ENCODE measurements at regions not wholly inside any gene's neighbourhood (a gene's known extent, or its start where the extent isn't known, plus 50 kb on each side); places are given as distances from the start of the nearest gene placed in this dataset.

DNA sequence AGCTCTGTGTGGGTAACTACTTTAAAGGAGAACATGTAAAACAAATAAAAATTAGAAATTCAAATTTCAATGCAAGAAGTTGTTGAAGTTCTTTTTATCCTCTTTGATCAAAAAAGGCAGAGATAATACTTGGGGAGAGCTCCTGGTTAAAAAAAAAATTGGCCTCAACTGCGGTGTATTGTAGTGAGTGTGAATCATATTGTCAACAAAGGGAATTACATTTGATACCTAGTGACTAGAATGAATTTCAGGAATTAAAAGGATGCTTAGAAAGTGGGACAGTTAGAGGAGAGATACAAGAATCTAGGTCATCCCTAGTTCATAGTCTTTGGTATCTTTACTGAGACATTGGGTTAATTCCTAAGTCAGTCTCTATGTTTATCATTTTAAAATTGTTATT, 473.0 kb downstream of the CCDC85A start:
- Mint-ChIP-seq H3K27ac (no peak overlapping the region), H3K9me3 (peaks cover 10% of the 10 kb centered on the region), H3K4me1 (ENCODE audit: low read depth) (no peaks in the 10 kb centered on the region), H3K27me3 (ENCODE audit: insufficient read depth) (no peaks in the 10 kb centered on the region), H3K4me3 (no peak overlapping the region), H3K36me3 (ENCODE audit: low read depth) (no peaks in the 10 kb centered on the region)
- no peak for DNase-seq (ENCODE audit: low spot score)
- intact Hi-C loops (cut with micrococcal nuclease): no loop called here

DNA sequence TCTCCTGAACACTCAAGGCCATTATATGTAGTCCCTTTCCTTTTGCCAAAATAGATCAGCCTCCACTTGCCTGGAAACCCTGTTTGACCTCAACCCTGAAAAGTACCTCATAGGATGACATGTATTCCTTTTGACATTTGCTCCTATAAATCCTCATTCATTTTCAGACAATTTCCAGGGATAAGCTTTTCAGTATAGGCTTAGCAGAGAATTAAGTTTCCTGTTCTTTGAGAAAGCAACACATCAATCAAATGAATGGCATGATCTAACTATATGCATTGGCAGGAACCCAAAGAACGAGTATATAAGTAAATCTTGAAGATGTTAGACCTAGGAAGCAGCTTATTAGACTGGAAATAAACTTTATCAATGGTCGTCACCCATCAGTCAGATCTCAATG, 483.0 kb downstream of the CCDC85A start:
- Mint-ChIP-seq H3K4me1 (ENCODE audit: low read depth) (no peaks in the 10 kb centered on the region), H3K27me3 (ENCODE audit: insufficient read depth) (no peaks in the 10 kb centered on the region), H3K27ac (no peak overlapping the region), H3K4me3 (no peak overlapping the region), H3K36me3 (ENCODE audit: low read depth) (no peaks in the 10 kb centered on the region), H3K9me3 (peaks cover 16% of the 10 kb centered on the region)
- no peak for DNase-seq (ENCODE audit: low spot score)
- intact Hi-C loops (cut with micrococcal nuclease): no loop called here

DNA sequence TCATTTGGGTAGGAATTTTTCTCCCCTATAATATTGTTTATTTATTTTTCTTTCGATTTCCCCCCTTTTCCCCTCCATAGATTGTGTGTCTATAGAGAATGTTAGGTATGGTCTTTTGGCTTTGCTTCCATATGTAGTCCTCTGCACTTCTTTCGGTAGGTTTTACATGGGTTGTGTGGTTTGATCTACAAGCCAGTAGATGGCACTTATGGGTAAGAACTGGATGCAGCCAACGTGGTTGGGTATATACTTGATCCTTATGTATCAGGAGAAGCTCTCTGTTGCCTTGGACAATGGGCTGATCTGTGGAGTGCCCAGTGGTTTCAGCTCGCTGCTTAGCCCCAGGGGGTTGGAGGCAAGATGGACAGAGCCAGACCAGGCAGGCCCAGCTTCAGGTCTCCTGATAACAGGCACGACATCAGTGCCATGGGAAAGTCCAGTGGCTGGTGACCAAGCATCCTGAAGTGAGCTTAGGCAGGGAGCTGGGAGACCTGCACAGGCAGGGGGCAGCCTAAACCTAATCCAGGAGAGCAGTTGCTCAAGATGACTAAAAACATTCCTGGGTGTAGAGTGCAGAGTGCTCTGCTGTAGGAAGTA, 488.3 kb downstream of the CCDC85A start:
- no peak overlapping the region for H3K27ac Mint-ChIP-seq
- no peaks in the 10 kb centered on the region for H3K4me1 Mint-ChIP-seq (ENCODE audit: low read depth)
- peaks cover 19% of the 10 kb centered on the region for H3K9me3 Mint-ChIP-seq
- intact Hi-C loops (cut with micrococcal nuclease): no loop called here
- no peak overlapping the region for H3K4me3 Mint-ChIP-seq
- no peak for DNase-seq (ENCODE audit: low spot score)
- no peaks in the 10 kb centered on the region for H3K36me3 Mint-ChIP-seq (ENCODE audit: low read depth)
- no peaks in the 10 kb centered on the region for H3K27me3 Mint-ChIP-seq (ENCODE audit: insufficient read depth)

DNA sequence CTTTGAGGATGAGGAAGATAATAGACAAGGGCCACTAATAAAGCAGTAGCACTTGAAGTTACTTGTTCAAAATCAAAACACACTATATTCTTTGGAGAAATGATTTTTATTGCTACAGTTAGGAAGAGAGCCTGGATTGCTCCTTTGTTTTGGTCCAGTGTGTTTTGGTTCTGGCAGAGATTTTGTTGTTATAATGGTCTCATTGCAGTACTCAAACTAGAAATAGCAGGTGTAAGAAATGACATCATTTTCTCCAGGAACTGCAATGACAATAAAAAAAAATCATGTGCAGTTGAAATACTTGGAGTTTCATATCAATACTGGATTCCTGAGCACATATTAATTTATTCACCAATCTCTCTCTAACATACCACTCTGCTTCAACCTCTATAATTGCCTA, 490.3 kb downstream of the CCDC85A start:
- no peak overlapping the region for H3K27ac Mint-ChIP-seq

GRCh38 chr2:56676966-56677365, 493.2 kb downstream of the CCDC85A start:
- H3K27me3 Mint-ChIP-seq (ENCODE audit: insufficient read depth): no peaks in the 10 kb centered on the region
- H3K27ac Mint-ChIP-seq: no peak overlapping the region
- H3K4me1 Mint-ChIP-seq (ENCODE audit: low read depth): no peaks in the 10 kb centered on the region
- no peaks in the 10 kb centered on the region for H3K36me3 Mint-ChIP-seq (ENCODE audit: low read depth)
- intact Hi-C loops (cut with micrococcal nuclease): no loop called here
- H3K9me3 Mint-ChIP-seq: peaks cover 7% of the 10 kb centered on the region
- H3K4me3 Mint-ChIP-seq: no peak overlapping the region
- DNase-seq (ENCODE audit: low spot score): no peak

More for the DNA sequence above, 490.3 kb downstream of the CCDC85A start:
- H3K9me3 Mint-ChIP-seq: peaks cover 20% of the 10 kb centered on the region
- H3K4me1 Mint-ChIP-seq (ENCODE audit: low read depth): no peaks in the 10 kb centered on the region
- H3K36me3 Mint-ChIP-seq (ENCODE audit: low read depth): no peaks in the 10 kb centered on the region
- no peak for DNase-seq (ENCODE audit: low spot score)
- H3K27me3 Mint-ChIP-seq (ENCODE audit: insufficient read depth): no peaks in the 10 kb centered on the region
- H3K4me3 Mint-ChIP-seq: no peak overlapping the region
- intact Hi-C loops (cut with micrococcal nuclease): no loop called here

DNA sequence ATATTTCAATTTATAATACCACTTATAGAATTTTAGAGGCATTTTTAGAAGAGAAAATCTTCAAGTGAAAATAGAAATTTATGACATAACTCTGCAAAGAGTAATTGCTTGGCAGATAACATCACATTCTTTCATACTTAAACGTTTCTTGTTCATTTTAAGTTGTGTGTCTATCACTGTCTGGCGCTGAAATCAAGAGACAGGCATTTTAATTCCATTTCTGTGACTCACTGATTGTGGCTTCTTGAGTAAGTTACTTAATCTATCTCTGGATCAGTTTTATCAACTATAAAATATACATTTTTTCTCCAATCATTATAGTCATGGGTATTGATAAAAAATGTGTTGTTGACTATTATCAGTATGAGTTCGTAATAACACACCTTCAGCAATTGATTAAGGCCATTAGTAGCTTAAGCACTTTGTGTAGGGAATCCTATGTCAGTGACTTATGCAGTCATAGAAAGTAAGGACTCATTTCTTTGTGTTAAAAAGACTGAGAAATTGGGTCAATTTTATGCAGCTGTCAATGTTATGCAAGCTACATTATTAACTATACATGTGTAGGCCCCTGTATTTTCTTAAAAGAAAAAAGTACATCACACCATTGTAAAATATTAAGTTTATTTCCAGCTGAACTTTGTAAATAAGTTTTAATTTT, 497.3 kb downstream of the CCDC85A start:
- intact Hi-C loops (cut with micrococcal nuclease): no loop called here
- no peak overlapping the region for H3K27ac Mint-ChIP-seq

DNA sequence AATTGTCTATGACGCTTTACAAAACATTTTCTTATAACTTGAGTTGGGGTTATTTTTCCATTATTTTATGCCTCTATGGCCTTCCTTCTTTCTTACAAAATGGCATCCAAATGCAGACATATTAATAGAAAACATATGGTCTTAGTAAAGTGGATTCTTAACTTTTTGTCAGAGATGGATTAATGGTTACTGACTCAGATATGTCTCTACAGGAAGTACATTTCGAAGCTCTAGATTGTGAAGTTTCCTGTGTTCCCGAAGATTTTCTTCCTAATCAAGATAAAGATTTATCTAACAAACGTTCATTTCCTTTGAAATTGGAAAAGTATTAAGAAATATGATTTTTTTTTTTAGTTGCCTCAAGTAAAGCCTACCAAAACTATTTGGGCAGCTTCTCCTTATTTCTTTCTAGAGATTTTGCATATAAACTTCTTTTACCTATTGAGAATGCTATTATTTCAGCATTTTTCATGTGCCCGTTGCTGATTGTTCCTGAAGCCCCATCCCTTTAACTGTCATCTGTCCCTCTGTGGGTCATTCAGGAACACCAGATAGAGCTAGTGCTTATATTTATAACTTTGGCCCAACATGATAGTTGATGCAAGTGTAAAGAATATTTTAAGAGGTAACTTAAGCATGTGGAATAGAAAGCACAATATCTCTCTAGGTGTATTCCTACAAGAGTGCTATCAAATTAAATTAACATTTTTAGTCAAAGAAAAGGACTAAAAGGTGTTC, 498.0 kb downstream of the CCDC85A start:
- no peaks in the 10 kb centered on the region for H3K4me1 Mint-ChIP-seq (ENCODE audit: low read depth)
- intact Hi-C loops (cut with micrococcal nuclease): no loop called here
- H3K27ac Mint-ChIP-seq: no peak overlapping the region
- peaks cover 8% of the 10 kb centered on the region for H3K9me3 Mint-ChIP-seq
- H3K4me3 Mint-ChIP-seq: no peak overlapping the region
- H3K27me3 Mint-ChIP-seq (ENCODE audit: insufficient read depth): no peaks in the 10 kb centered on the region
- no peaks in the 10 kb centered on the region for H3K36me3 Mint-ChIP-seq (ENCODE audit: low read depth)
- no peak for DNase-seq (ENCODE audit: low spot score)

More for the DNA sequence above, 497.3 kb downstream of the CCDC85A start:
- no peaks in the 10 kb centered on the region for H3K36me3 Mint-ChIP-seq (ENCODE audit: low read depth)
- no peaks in the 10 kb centered on the region for H3K4me1 Mint-ChIP-seq (ENCODE audit: low read depth)
- H3K9me3 Mint-ChIP-seq: peaks cover 8% of the 10 kb centered on the region
- no peak for DNase-seq (ENCODE audit: low spot score)
- H3K4me3 Mint-ChIP-seq: no peak overlapping the region
- no peaks in the 10 kb centered on the region for H3K27me3 Mint-ChIP-seq (ENCODE audit: insufficient read depth)

DNA sequence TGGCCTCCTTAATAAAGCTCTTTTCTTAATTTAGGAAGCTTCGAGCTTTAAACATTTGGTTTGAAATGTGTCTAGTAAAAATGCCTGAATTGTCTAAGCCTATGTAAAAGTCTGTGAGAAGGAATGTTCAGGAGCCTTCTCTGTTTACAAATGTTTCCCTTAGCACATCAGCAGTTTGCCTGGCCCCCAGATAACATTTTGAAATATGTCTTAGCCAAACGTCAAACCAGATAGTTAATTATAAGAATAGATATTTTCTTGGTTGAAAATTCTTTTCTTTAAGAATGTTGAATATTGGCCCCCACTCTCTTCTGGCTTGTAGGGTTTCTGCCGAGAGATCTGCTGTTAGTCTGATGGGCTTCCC, 498.6 kb downstream of the CCDC85A start:
- Mint-ChIP-seq H3K4me1 (ENCODE audit: low read depth) (no peaks in the 10 kb centered on the region), H3K9me3 (peaks cover 8% of the 10 kb centered on the region), H3K4me3 (no peak overlapping the region), H3K27ac (no peak overlapping the region), H3K27me3 (ENCODE audit: insufficient read depth) (no peaks in the 10 kb centered on the region), H3K36me3 (ENCODE audit: low read depth) (no peaks in the 10 kb centered on the region)
- no peak for DNase-seq (ENCODE audit: low spot score)
- intact Hi-C loops (cut with micrococcal nuclease): no loop called here

DNA sequence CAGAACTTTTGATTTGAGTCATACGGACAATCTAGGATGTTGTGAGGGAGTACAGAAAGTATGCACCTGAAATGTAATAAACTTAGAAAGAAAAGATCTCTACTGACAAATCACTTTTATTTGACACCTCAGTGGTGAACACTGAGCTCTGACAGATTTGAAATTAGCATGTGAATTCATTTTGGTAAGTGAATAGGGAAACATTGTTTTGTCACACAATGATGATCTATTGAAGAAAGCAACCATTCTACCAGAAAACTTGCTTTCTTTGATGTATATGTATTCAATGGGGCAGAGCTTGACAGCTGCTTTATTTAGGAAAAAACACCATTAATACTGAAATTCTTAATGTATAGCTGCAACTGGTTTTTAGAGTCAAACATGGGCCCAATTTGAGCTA, 500.5 kb downstream of the CCDC85A start:
- no peak overlapping the region for H3K27ac Mint-ChIP-seq
- intact Hi-C loops (cut with micrococcal nuclease): no loop called here
- H3K36me3 Mint-ChIP-seq (ENCODE audit: low read depth): no peaks in the 10 kb centered on the region
- no peak for DNase-seq (ENCODE audit: low spot score)
- no peak overlapping the region for H3K4me3 Mint-ChIP-seq
- no peaks in the 10 kb centered on the region for H3K27me3 Mint-ChIP-seq (ENCODE audit: insufficient read depth)
- no peaks in the 10 kb centered on the region for H3K4me1 Mint-ChIP-seq (ENCODE audit: low read depth)
- peaks cover 7% of the 10 kb centered on the region for H3K9me3 Mint-ChIP-seq

DNA sequence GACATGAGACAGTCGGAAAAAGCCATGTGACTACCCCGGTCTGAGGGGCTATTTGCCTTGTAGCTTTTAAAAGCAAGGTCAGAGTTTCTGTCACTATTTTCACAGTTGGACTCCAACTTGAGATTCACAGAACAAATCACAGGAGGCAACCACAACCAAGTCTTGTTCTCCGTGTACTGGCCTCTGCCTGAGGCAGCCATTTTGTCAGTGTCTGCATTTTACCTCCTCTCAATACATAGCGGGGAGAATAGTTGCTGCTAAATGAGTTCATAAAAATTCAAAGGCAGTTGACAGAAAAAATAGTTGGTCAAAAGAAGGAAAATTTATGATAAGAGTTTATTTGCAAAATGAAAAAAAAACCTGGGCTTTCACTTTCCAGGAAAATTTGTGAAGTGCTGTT, 501.4 kb downstream of the CCDC85A start:
- H3K9me3 Mint-ChIP-seq: peaks cover 7% of the 10 kb centered on the region
- H3K27ac Mint-ChIP-seq: no peak overlapping the region
- no peaks in the 10 kb centered on the region for H3K27me3 Mint-ChIP-seq (ENCODE audit: insufficient read depth)

DNA sequence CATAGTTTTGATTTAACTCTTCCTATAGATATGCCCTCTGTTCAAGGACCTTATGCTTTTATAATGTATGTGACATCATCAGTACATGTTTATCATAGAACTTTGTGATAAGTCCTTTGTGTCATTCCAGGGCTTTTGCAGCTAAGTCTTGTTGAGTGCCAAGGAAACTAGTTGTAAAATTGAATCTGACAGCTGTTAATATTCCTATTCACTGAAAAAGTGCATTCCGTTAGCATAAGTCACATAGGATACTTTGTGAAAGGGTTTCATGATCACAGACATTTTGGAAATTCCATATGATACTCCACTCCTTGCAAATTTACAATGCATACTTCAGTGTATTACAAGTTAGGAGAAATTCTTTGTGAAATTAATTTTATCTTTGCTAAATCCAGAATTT, 503.4 kb downstream of the CCDC85A start:
- Mint-ChIP-seq H3K4me3 (no peak overlapping the region), H3K36me3 (ENCODE audit: low read depth) (no peaks in the 10 kb centered on the region), H3K9me3 (peaks cover 14% of the 10 kb centered on the region), H3K4me1 (ENCODE audit: low read depth) (no peaks in the 10 kb centered on the region), H3K27me3 (ENCODE audit: insufficient read depth) (no peaks in the 10 kb centered on the region), H3K27ac (no peak overlapping the region)
- intact Hi-C loops (cut with micrococcal nuclease): no loop called here
- DNase-seq (ENCODE audit: low spot score): no peak

More for the DNA sequence above, 501.4 kb downstream of the CCDC85A start:
- H3K36me3 Mint-ChIP-seq (ENCODE audit: low read depth): no peaks in the 10 kb centered on the region
- intact Hi-C loops (cut with micrococcal nuclease): no loop called here
- no peaks in the 10 kb centered on the region for H3K4me1 Mint-ChIP-seq (ENCODE audit: low read depth)
- DNase-seq (ENCODE audit: low spot score): no peak
- H3K4me3 Mint-ChIP-seq: no peak overlapping the region

DNA sequence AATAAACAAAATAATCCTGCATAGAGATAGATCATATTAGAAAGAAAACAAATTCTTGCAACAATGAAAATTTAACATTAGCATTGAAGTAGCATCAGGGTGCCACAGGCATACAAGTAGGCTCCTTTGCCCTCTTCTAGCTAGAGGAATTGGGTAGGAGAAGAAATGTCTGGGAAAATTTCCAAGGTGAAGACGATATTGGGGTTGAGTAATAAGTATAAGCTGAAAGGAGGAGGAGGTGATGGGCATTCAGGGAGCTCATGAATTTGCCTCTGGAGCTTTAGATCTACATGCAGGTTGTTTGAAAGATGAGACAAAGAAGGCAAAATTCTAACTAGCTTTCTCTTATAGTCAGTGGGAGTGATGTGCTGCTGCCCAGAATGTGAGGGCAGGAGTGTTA, 504.9 kb downstream of the CCDC85A start:
- H3K9me3 Mint-ChIP-seq: peaks cover 14% of the 10 kb centered on the region
- intact Hi-C loops (cut with micrococcal nuclease): no loop called here
- DNase-seq (ENCODE audit: low spot score): no peak
- H3K27ac Mint-ChIP-seq: no peak overlapping the region
- no peak overlapping the region for H3K4me3 Mint-ChIP-seq
- H3K4me1 Mint-ChIP-seq (ENCODE audit: low read depth): no peaks in the 10 kb centered on the region
- H3K27me3 Mint-ChIP-seq (ENCODE audit: insufficient read depth): no peaks in the 10 kb centered on the region
- H3K36me3 Mint-ChIP-seq (ENCODE audit: low read depth): no peaks in the 10 kb centered on the region

DNA sequence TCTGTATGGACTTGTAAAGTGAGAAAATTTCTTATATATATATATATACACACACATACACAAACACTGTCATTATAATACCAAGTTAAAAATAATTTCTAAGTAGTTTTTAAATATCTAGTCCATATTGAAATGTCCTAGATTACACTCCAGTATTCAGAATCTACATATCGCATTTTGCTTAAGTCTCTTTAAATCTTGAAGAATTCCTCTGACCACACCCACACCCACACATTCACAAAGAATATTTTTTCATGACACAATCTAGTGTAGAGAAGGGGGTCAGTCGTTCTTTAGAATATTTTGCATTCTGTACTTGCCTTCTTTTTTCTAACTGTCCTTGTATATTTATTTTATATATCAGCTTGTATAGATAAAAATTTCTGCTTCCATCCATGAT, 509.7 kb downstream of the CCDC85A start:
- DNase-seq (ENCODE audit: low spot score): no peak
- Mint-ChIP-seq H3K27me3 (ENCODE audit: insufficient read depth) (no peaks in the 10 kb centered on the region), H3K9me3 (peaks cover 22% of the 10 kb centered on the region), H3K36me3 (ENCODE audit: low read depth) (no peaks in the 10 kb centered on the region), H3K4me3 (no peak overlapping the region), H3K4me1 (ENCODE audit: low read depth) (no peaks in the 10 kb centered on the region), H3K27ac (no peak overlapping the region)
- intact Hi-C loops (cut with micrococcal nuclease): no loop called here

Measured in activated T-helper 1 cell treated with anti-CD3 and anti-CD28 coated beads, Interleukin-12 subunit alpha, Interleukin-12 subunit beta, Interleukin-2, Interleukin-4 antibody, amounts not matched to agents 30 ng/mL and 10 ng/mL and 1 ng/mL, durations not matched to agents 14 hours and 24 hours and 36 hours (primary cell).